Fibroblast of the aortic adventitia (primary cell): ENCODE measurements at regions not wholly inside any gene's neighbourhood (a gene's known extent, or its start where the extent isn't known, plus 50 kb on each side); places are given as distances from the start of the nearest gene placed in this dataset.

Source experiments
- DNase-seq: peaks from one replicate; pipeline ENCODE4 v3.0.0-alpha.2; 2010; ENCODE audit warnings: low read depth
- H3K4me3 ChIP-seq: 2 replicates; pipeline ENCODE4 v1.5.1; 2011; ENCODE audit warnings: low read depth, mild to moderate bottlenecking, control low read depth, low read length, moderate library complexity
- TF ChIP-seq, protein P1 (sequence below): IDR thresholded peaks from 2 replicates; pipeline ENCODE4 v1.5.1; 2011; ENCODE audit warnings: mild to moderate bottlenecking, low read length, control low read depth, inconsistent platforms; ENCODE audit not compliant: insufficient read depth

- DNase-seq = no peak
Observed at GRCh38 chr20:60236613-60237012, 278.4 kb downstream of the CDH26 start.

DNA sequence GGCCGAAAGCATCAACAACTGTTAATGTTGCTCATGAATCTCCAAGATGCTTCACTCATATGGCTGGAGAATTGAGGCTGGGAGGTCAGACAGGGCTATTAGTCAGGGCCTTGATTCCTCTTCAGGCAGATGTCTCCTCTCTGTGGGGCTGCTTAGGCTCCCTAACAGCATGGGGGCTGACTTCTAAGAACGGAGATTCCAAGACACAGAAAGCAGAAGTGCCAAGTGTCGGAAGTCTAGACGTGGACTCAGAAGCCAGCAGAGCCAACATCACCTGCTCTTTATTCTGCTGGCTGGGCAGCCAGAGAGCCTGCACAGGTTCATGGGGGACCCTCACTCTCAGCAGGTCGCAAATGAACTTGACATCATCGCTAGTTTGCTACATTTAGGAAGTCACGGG is 279.8 kb downstream of the CDH26 start:
- no peak for DNase-seq

More at GRCh38 chr20:60236613-60237012, 278.4 kb downstream of the CDH26 start:
- no peak overlapping the region for H3K4me3 ChIP-seq
- TF ChIP-seq, protein P1, sequence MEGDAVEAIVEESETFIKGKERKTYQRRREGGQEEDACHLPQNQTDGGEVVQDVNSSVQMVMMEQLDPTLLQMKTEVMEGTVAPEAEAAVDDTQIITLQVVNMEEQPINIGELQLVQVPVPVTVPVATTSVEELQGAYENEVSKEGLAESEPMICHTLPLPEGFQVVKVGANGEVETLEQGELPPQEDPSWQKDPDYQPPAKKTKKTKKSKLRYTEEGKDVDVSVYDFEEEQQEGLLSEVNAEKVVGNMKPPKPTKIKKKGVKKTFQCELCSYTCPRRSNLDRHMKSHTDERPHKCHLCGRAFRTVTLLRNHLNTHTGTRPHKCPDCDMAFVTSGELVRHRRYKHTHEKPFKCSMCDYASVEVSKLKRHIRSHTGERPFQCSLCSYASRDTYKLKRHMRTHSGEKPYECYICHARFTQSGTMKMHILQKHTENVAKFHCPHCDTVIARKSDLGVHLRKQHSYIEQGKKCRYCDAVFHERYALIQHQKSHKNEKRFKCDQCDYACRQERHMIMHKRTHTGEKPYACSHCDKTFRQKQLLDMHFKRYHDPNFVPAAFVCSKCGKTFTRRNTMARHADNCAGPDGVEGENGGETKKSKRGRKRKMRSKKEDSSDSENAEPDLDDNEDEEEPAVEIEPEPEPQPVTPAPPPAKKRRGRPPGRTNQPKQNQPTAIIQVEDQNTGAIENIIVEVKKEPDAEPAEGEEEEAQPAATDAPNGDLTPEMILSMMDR = no peak

GRCh38 chr20:60238992-60239660 is 280.9 kb downstream of the CDH26 start:
- DNase-seq = no peak
- TF ChIP-seq, protein P1 = no peak
- H3K4me3 ChIP-seq = no peak overlapping the region

More for the DNA sequence above, 279.8 kb downstream of the CDH26 start:
- H3K4me3 ChIP-seq = no peak overlapping the region
- TF ChIP-seq, protein P1 = no peak

DNA sequence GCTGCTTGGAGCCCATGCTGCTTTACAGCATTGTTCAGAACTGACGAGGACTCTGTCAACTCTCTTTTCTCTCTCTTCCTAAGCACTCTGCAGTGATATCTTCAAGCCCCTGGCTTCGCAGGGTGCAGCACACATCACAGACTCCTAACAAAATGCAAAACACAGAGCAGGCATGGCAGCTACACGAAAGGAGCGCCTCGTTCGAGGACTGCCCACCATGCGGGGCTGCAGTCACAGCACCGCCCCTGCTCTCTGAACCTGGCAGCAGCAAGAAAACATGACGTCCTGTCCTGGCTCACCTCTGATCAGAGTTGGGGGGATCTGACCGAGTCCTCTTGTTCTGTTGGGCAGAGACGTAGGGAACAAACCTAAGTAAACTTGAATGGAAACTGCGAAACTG is 281.7 kb downstream of the CDH26 start:
- DNase-seq = no peak
- H3K4me3 ChIP-seq = no peak overlapping the region
- TF ChIP-seq, protein P1 = no peak

DNA sequence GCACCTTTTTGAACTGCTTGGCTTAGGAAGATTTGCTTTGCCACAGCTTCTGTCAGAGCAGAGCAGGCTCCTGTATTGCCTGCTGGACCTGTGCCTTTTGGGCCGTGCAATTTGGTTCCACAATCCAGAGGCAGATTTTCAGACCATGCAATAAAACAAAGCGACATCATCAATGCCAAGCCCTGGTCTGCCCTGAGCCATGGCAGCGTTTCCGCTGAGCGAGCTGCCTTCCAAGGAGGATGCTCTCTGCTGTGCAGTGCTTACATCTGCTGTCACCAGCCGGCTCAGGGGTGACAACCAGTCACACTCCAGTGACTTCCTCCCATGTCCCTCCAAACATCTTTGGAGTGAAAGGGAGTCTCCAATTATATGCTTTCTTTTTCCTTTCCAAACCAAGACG is 282.2 kb downstream of the CDH26 start:
- no peak for DNase-seq
- H3K4me3 ChIP-seq = no peak overlapping the region
- TF ChIP-seq, protein P1 = no peak

- no peak for DNase-seq
- TF ChIP-seq, protein P1 = no peak
Observed at GRCh38 chr20:60240986-60241385, 282.8 kb downstream of the CDH26 start.

More at GRCh38 chr20:60240986-60241385, 282.8 kb downstream of the CDH26 start:
- H3K4me3 ChIP-seq = no peak overlapping the region
